A673 (cell line): ENCODE measurements at regions not wholly inside any gene's neighbourhood (a gene's known extent, or its start where the extent isn't known, plus 50 kb on each side); places are given as distances from the start of the nearest gene placed in this dataset.

Experiments used
- BruUV-seq: library from RNA; stranded (reverse); fragments of 400-500 nt; replicated peaks from 2 replicates; lab custom pipeline; 2021; lab: Mats Ljungman, UMichigan
- CTCF ChIA-PET: fragments of 300-600 bp; sonication (Branson Sonifier 250); formaldehyde crosslinking; loops from one replicate; lab custom pipeline; 2022; ENCODE audit warnings: antibody characterized with exemption; lab: Charles Lee
- POLR2A ChIA-PET: fragments of 300-600 bp; sonication (Branson Sonifier 250); formaldehyde crosslinking; loops from one replicate; lab custom pipeline; 2022; ENCODE audit warnings: antibody characterized with exemption; ENCODE audit not compliant: low non-redundant PET; lab: Charles Lee
- DNase-seq: peaks from one replicate; pipeline ENCODE4 v3.0.0-alpha.2; 2015; ENCODE audit warnings: low spot score
- H3K27ac ChIP-seq: fragments of 200-600 bp; sonication (generic); 2 replicates; pipeline ENCODE4 v1.5.1; 2016; ENCODE audit warnings: mixed run types, low read depth, mild to moderate bottlenecking, mixed read lengths, antibody characterized with exemption, low read length; ENCODE audit not compliant: poor library complexity, severe bottlenecking
- H3K27me3 ChIP-seq: fragments of 200-600 bp; sonication (generic); replicated peaks from 2 replicates; pipeline ENCODE4 v1.6.1; 2017; ENCODE audit warnings: mixed run types, low read depth, mild to moderate bottlenecking, mixed read lengths, antibody characterized with exemption, low read length; ENCODE audit not compliant: insufficient read depth, poor library complexity
- H3K36me3 ChIP-seq: fragments of 200-600 bp; sonication (generic); 2 replicates; pipeline ENCODE4 v1.6.1; 2016; ENCODE audit warnings: mixed run types, mild to moderate bottlenecking, mixed read lengths, antibody characterized with exemption, low read length; ENCODE audit not compliant: insufficient read depth, poor library complexity, severe bottlenecking
- H3K4me1 ChIP-seq: fragments of 200-600 bp; sonication (generic); 2 replicates; pipeline ENCODE4 v1.6.1; 2017; ENCODE audit warnings: mixed run types, mild to moderate bottlenecking, mixed read lengths, antibody characterized with exemption, low read length; ENCODE audit not compliant: insufficient read depth, poor library complexity, severe bottlenecking
- H3K4me3 ChIP-seq: fragments of 200-600 bp; sonication (generic); 2 replicates; pipeline ENCODE4 v1.5.1; 2016; ENCODE audit warnings: low read depth, mixed run types, mild to moderate bottlenecking, mixed read lengths, low read length; ENCODE audit not compliant: poor library complexity, severe bottlenecking
- H3K9me3 ChIP-seq: fragments of 200-600 bp; sonication (generic); 2 replicates; pipeline ENCODE4 v1.6.1; 2016; ENCODE audit warnings: mixed run types, low read depth, mild to moderate bottlenecking, mixed read lengths, antibody characterized with exemption, low read length; ENCODE audit not compliant: poor library complexity, severe bottlenecking
- EZH2 ChIP-seq: fragments of 200-600 bp; sonication (generic); IDR thresholded peaks from 2 replicates; pipeline ENCODE4 v1.6.1; 2017; ENCODE audit warnings: borderline replicate concordance, low read depth, mild to moderate bottlenecking, mixed read lengths, antibody characterized with exemption, low read length; ENCODE audit not compliant: poor library complexity, severe bottlenecking
- intact Hi-C: fragments of 100-400 bp; cut with micrococcal nuclease; formaldehyde crosslinking; loops from one replicate; pipeline ENCODE4 v1.10.0; 2022; ENCODE audit not compliant: unreplicated experiment
- TF ChIP-seq, protein P1 (sequence below): fragments of 300-800, 200-600 bp; sonication (generic); conservative IDR thresholded peaks from 2 replicates; pipeline ENCODE4 v1.5.1; 2017; ENCODE audit warnings: low read depth, mild to moderate bottlenecking, antibody characterized with exemption, low read length, moderate library complexity, mixed read lengths

DNA sequence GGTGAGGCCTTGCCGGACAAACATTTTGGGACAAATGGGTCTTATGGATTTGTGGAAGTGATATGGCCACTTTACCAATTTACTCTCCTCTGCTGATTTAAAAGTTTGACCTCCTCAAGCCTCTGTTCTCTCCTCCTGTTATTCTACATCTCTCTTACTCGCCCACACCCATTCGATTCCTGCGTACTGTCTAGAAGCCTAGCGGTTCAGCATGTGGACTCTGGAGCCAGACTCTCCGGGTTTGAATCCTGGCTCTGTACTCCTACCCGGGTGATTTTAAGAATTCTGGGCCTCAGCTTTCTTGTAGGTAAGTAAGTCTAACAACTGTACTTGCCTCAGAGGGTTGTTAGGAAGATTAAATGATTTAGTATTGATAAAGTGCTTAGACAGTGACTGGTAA lies 168.6 kb upstream of the IFNG-AS1 start:
- Histone ChIP-seq H3K27me3 (peaks cover 4% of the 10 kb centered on the region), H3K4me1 (no peaks in the 10 kb centered on the region), H3K9me3 (peaks cover 9% of the 10 kb centered on the region), H3K27ac (no peak overlapping the region), H3K36me3 (no peaks in the 10 kb centered on the region), H3K4me3 (no peak overlapping the region)
- ChIA-PET CTCF (no interaction called here), POLR2A (no interaction called here)
- intact Hi-C loops: no loop called here
- no peak for DNase-seq
- no peak for TF ChIP-seq EZH2
- TF ChIP-seq, protein P1, sequence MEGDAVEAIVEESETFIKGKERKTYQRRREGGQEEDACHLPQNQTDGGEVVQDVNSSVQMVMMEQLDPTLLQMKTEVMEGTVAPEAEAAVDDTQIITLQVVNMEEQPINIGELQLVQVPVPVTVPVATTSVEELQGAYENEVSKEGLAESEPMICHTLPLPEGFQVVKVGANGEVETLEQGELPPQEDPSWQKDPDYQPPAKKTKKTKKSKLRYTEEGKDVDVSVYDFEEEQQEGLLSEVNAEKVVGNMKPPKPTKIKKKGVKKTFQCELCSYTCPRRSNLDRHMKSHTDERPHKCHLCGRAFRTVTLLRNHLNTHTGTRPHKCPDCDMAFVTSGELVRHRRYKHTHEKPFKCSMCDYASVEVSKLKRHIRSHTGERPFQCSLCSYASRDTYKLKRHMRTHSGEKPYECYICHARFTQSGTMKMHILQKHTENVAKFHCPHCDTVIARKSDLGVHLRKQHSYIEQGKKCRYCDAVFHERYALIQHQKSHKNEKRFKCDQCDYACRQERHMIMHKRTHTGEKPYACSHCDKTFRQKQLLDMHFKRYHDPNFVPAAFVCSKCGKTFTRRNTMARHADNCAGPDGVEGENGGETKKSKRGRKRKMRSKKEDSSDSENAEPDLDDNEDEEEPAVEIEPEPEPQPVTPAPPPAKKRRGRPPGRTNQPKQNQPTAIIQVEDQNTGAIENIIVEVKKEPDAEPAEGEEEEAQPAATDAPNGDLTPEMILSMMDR: no peak
- no TSS peak for BruUV-seq

DNA sequence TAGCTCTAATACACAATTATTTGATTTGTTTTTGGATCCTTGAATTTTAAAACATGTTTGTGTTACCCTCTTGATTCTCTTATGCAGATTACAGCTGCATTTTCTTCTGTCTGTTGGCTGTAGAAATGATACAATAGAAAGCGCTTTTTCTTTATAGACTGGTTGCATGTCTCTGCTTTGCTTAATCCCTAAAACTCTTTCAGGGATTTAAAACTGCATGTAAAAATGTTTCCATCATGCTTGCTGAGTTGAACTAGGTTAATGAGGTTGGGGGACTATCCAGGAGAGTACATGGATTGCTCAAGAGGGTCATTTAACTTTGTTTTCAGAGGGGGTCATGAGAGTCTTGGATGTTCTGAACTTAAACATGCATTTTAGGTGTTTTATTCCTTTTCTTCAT lies 166.4 kb upstream of the IFNG-AS1 start:
- Histone ChIP-seq H3K36me3 (no peaks in the 10 kb centered on the region), H3K9me3 (no peaks in the 10 kb centered on the region), H3K4me3 (no peak overlapping the region), H3K27me3 (peaks cover 4% of the 10 kb centered on the region), H3K4me1 (no peaks in the 10 kb centered on the region), H3K27ac (no peak overlapping the region)
- BruUV-seq: no TSS peak
- DNase-seq: no peak
- CTCF ChIA-PET: no interaction called here
- TF ChIP-seq, protein P1: no peak
- TF ChIP-seq EZH2: no peak
- POLR2A ChIA-PET: no interaction called here
- intact Hi-C loops: no loop called here

DNA sequence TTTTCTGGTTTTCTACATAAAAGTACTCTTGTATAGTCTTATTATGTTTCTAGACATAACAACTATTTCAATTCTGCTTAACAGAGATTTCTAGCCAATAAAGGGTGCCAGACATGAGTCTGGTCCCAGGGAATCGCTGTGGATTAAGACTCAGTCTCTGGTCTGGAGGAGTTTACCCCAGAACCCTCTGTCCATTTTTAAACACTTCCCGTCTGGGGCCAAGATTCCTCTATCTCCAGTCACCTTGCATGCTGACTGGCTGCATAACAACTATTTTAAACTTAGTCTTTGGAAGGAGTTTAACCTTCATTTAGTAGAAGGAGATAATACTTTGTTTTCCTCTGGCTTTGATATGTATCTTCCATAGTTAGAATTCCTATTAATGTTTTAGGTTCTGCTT lies 163.1 kb upstream of the IFNG-AS1 start:
- H3K27ac ChIP-seq: no peak overlapping the region
- CTCF ChIA-PET: no interaction called here

More for the DNA sequence above, 163.1 kb upstream of the IFNG-AS1 start:
- Histone ChIP-seq H3K9me3 (no peaks in the 10 kb centered on the region), H3K36me3 (no peaks in the 10 kb centered on the region), H3K4me3 (no peak overlapping the region), H3K4me1 (peaks cover 15% of the 10 kb centered on the region), H3K27me3 (peaks cover 4% of the 10 kb centered on the region)
- intact Hi-C loops: no loop called here
- no TSS peak for BruUV-seq
- TF ChIP-seq, protein P1: no peak
- no peak for TF ChIP-seq EZH2
- POLR2A ChIA-PET: no interaction called here
- no peak for DNase-seq
